NCI-H2196 (cell line): ENCODE measurements at regions not wholly inside any gene's neighbourhood (a gene's known extent, or its start where the extent isn't known, plus 50 kb on each side); places are given as distances from the start of the nearest gene placed in this dataset.

Source experiments
- DNase-seq: peaks from one replicate; lab custom pipeline; 2025; ENCODE audit not compliant: unreplicated experiment; lab: John Stamatoyannopoulos, UW

DNA sequence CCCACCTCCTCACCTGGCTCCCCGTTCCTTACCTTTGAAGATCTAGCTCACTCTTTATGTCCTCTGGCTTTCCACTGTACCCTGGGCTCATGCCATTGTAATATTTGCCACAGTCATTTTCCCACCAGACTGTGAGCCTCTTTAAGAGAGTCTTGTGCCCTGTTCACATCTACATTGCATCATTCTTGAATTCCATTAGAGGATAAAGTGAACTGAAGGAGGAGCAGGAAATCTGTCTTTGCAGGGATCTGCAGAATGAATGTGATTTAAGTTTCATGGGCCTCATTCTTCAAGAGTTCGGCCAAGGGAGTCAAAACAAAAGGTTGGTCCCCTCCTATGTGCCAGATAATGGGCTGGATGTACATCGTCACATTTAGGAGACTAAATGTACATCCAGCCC, 272.6 kb upstream of the CITED2 start:
- DNase-seq = no peak

DNA sequence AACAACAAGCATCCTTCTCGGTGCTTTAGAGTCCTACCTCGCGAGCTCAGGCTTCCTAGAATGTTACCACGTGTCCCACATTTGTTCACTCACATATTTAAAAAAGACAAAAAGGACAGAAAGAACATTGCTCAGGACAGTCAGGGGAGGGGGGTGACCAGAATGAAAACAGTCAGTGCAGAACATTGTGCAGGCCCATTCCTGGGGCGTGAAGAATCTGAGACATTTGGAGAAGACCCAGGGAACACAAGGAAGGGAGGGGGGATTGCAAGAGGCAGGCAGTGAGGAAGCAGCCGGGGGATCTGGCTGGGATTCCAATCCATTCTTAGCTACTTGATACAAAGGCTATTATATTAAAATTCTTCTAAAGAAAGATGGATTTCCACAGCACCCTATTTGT, 270.4 kb upstream of the CITED2 start:
- no peak for DNase-seq

DNA sequence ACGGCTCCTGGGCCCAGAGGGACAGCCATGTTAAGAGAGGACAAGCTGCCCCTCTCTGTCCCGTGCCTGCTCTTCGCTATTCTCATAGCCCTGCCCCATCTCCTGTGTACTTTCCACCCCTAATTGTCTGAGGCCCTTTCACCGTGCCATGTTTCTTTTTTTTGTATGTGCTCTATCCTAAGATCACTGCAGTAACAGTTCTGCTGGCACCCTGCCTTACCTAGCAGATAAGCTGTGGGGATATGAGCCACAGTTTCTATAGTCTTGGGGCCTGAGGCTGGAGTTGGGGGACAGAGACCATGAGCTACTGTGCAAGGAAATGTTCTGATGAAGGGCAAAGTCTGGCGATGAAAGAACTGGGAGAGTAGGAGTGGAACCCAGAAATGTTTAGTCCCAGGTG, 269.5 kb upstream of the CITED2 start:
- DNase-seq = no peak

DNA sequence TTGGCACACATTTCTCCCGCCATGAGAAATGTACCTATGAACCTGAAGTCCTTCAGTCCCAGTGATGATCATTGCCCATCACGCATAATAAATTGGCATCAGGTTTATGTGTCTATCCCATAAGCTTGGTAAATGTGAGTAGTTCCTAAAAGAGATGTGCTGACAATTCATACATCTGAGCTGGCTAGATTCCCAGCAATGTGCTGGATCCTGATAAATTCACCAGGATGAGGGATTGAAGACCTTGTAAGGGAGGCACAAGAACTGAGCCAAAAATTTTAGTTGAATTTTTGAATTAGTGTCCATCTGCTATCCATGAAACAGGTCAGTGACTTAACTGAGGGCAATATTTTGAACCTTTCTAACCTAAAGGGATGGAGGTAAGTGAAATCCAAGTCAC, 267.9 kb upstream of the CITED2 start:
- DNase-seq = no peak

DNA sequence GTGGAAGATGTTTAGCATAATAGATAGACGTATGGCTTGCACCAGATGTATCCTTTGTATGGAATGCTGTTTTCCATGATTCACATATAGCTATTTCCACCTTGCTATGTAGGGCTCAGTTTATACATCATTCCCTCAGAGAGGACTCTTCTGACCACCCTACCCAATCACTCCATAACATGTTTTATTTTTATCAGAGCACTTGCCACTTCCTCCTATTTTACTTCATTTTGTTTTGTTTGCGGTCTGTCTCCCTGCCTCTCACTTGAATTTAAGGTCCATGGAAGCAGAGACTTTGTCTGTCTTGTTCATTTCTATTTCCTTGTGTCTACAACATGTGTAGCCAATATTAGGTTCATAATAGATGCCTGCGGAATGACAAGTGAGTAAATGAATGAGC, 266.9 kb upstream of the CITED2 start:
- DNase-seq = no peak

DNA sequence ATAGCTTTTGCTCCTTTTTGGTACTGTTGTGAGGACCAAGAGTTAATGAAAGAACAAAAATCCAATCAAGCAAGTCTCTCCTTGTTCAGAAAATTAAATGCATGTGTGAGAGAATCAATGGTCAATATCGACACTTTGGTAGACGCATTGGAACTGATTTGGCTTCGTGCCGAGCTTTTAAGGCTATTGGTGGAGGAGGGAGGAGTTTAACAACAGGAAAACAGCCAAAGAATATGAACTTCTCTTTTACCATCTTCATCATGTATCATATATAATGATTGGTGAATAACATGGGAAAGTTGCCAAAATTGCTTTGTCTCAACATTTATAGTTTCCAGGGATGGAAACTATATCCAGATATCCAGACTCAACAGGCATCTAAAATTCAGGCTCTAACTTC, 266.5 kb upstream of the CITED2 start:
- no peak for DNase-seq

DNA sequence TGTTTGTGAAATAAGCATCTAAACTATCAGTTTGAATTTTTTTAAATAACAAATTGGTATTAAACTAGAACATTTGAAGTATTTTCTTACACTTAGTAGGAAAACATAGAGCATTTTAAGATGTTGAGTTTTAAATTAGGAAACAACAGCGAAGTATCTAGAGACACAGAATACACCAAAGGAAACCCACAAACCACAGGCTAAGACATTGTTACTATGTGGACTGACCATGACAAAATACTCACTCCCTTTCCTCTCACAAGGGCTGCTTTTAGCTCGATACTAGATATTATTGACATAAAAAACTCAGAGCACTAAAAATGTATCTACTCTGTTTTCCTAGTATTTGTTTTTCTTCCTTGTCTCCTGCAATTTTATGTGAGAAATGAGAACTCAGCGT, 266.0 kb upstream of the CITED2 start:
- no peak for DNase-seq

DNA sequence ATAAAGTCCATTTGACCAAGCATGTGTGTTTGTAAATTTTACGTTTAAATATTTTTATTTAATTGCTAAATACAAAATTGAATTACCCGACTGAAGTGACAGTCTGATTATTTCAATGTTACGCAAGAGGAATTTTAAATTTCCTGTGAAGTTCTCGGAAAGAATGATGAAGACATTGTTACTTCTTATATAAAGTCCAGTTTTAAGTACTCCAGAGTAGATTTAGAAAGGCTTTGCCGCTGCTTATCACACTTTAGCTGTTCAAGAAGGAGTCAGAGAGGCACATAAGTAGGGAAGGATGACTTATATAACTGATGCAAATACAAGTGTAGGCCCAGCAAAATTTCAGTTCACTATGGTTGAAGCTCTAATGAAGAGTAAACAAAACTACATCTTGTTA, 265.1 kb upstream of the CITED2 start:
- no peak for DNase-seq

DNA sequence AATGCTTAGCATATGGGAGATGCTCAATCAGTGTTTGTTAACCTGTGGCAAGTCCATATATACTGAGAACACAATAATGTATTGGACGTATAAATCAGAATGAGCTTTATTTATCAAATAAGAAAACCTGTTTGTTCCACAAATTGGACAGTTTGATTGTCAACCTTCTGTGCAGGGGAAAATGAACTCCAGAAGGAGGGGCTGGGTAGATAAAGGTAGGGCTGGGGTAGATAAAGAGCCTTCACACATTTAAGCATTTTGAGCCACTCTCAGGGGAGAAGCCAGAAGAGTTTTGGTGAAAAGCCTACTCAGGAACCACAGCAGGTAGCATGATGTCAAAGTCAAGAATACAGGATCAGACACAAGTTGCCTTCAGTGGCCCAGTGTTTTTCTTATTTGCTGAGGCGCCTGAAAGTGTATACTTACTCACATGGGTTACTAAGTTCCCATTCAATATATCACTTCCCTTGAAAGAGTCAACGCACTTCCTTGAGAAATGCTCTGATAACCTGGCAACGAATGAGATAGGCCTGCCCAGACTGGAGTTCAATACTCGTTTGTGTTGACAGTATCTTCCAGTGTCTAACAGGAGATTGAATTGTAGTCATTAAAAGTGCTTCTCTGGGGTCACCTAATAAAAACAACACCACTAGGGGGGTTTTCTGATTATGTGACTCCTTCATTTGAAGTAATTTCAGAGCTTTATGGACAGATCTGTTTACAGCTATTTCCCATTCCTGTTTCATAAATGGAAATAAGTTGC, 263.9 kb upstream of the CITED2 start:
- no peak for DNase-seq

DNA sequence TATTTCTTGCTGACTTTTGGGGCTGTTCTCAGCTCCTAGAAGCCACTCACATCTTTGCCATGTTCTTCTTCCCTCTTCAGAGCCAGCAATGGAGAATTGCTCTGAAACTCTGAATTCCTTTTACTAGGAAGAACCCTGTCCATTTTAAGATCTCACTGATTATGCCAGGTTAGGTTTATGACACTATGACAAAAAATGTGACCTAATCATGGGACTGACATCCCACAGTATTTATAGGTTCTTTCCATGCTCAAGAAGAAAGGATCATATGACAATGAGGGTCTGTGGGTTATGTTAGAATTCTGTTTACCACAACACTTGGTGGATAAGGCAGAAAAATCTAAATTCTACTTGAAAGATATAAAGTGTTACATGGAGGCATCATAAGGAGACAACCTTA, 263.3 kb upstream of the CITED2 start:
- no peak for DNase-seq

DNA sequence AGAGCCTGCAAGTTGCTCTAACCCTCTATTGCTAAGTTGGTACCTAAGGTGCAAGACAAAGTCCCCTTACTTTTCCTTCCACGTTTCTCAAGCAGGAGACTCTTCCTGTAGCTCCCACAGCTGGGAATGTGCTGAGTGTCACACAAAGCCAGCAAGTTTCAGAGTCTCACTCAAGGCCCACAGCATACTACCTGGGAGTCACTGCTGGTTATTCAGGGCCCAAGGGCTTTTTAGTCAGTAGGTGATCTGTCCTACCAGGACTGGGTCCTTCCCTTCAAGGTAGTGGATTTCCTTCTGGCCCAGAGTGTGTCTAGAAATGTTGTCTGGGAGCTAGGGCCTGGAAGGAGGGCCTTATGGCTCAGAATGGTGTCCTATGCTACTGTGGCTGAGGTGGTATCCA, 261.9 kb upstream of the CITED2 start:
- no peak for DNase-seq

DNA sequence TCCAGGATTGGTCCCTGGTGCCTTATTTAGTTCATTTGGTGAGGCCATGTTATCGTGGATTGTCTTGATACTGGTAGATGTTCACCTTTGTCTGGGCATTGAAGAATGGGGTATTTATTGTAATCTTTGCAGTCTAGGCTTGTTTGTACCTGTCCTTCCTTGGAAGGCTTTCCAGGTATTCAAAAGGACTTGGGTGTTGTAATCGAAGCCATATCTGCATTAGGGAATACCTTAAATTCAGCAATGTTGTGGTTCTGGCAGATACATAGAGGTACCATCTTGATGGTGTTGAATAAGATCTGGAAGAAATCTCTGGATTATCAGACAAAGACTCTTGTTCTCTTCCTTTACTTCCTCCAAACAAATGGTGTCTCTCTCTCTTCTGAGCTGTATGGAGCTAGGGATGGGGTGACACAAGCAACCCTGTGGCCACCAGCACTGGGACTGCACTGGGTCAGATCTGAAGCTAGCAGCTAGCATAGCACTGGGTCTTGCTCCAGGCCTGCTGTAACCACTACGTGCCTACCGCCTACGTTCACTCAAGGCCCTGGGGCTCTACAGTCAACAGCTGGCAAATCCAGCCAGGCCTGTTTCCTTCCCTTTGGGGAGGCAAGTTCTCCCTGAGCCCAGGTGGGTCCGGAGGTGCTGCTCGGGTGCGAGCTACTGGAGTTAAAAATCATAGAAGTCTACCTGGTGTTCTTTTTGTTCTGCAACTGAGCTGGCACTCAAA, 261.1 kb upstream of the CITED2 start:
- DNase-seq = no peak

DNA sequence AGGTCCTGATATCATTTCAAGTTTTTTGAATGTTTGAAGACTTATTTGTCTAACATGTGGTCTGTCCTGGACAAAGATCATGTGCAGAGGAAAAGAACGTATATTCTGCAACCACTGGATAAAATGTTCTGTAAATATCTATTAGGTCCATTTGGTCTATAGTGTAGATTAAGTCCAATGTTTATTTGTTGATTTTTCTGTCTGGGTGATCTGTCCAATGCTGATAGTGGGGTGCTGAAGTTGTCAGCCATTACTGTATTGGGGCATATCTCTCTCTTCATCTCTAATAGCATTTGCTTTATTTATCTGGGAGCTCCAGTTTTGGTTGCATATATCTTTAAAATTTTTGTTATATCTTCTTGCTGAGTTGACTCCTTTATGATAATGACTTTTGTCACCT, 258.4 kb upstream of the CITED2 start:
- no peak for DNase-seq

DNA sequence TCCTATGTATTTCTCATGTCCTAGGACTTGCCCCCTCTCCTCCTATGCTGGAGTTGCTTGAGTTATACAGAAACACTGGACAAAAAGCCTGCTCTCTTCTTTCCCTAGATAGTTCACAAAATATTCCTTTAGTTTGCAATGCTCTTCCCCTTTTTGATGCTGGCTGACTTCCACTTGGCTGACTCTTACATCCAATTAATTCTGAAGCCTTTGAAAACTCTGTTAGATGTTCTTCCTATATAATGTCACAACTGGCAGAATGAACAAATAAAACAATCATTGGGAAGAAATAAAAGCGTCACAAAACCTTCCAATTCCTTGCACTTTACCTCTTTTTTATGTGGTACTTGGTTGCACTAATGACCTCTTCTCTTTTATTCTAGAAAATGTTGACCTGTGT, 253.8 kb upstream of the CITED2 start:
- DNase-seq = no peak

DNA sequence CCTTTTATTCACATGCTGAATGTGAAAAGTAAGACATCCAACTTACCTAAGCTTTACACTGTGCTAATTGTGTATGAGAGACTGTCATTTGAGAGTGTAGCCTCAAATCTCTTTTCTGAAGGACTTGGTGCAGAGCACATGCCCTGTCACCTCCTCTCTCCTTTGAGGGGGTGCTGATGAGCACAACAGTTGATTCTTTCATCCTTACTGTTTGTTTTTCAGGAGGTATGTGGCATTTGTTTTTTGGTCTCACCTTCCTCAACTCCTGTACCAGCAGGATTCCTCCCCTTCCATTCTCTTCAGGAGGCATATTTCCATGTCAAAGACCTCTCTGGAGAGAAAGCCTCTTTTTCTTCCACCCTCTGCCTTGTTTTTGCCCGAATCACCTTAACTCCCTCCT, 252.6 kb upstream of the CITED2 start:
- DNase-seq = no peak

DNA sequence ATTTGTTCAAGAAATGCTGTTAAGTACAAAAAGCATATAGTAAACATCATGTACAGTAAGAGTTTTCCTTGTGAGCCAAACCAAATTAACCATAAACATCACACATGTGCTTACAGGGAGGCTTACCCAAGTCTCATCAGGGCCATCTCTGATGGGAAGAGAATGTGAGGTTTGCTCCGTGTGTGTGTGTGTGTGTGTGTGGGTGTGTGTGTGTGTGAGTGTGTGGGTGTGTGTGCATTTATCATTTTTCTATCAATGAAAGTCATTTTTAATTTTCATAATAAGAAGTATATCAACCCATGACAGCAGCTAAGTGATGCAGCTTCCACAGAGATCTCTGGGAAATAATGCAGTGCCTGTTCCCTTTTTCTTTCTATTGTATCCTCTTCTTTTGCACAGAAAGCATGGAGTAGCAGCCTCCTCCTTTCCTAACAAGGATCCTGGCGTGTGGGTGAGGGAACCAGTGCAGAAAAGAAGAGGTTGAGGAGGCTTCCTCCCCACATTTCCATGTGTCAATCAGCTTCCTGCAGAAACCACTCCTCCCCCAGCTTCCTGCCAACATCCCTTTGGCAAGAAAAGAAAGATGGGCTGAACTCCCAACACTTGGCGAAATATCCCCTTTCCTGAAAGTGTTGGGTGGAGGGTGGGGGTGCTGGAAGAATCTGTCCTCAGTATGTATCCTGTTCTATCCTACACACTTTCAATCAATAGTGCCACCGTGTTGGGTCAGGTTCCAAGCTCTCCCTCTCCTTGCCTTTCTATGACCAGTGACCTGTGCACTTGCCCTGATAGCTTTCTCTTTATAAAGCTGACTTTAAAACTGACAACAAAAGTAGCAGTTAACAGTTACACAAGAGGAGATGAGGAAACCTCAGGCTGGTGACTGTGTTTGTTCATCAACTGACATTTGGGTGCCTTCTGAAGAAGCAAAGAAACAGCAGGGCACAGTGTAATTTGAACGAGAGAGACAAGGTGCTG, 251.8 kb upstream of the CITED2 start:
- no peak for DNase-seq

DNA sequence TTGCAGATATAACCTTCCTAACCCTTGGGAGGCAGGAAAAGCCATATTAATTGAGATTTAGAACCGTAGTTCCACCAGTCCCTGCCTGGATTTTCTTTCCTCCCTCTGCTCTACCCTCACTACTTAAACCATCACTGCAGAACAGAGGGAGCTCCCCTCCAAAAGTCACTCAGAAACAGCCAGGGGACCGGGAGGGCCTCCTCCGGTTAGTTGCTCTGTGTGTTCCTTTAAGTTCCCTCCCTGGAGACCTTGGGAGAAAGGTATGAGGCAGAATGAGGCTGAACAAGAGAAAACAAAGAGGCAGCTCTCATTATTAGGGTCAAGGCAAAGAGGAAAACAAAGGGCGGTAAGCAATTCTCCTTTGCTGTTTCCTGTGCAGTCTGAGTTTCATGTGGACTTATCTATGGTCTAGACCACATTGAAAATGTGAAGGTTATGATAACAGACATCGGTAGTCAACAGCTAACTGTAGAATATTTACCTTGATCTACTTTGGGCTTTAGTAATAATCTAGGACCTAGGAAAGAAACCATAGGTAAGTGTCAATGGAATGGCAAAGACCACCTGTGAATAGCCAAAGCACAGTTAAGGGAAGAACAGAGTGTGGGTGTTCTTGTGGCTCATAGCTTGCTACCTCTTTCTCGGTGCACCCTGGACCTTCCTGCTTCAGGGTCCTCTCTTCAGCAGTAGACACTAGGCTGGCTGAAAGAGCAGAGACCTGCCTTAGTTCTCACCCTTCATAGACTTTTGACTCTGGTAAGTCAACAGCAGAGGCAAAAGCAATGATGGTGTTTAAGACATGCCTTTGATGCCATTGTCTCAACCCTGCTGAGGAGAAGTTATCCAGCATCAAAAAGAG, 250.9 kb upstream of the CITED2 start:
- DNase-seq = no peak

DNA sequence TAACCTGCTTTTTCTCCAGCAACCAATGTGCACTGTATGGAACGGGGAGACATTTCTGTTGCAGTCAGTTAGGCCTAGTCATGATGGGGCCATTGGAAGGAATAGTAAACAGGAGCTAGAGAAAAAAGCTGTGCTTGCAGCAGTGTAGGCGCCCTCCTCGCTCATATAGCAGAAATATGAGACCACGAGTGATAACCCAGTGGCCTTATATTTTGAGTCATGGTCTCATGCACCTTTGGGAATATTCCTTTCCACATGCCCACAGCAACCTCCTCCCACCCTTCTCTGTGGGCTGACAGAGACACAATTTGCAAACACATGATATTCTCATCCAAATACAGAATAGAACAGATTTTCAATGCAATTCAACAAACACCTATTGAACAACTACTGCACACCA, 248.9 kb upstream of the CITED2 start:
- DNase-seq = no peak

DNA sequence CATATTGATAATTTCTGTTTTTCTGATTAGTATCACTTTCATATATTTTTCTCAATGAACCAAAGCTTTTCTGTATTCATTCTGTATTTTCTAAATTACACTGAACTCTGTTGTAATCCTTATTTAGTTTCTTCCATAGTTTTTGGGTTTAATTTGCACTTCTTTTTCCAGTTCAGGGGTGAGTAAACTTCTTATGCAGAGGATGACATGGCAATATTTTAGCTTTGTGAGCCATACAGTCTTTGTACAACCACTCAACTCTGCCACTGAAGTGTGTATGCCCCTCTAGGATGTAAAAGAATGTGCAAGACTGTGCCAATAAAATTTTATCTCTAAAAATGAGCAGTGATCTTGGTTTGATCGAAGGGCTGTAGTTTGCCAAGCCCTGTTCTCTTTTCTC, 239.0 kb upstream of the CITED2 start:
- DNase-seq = no peak

DNA sequence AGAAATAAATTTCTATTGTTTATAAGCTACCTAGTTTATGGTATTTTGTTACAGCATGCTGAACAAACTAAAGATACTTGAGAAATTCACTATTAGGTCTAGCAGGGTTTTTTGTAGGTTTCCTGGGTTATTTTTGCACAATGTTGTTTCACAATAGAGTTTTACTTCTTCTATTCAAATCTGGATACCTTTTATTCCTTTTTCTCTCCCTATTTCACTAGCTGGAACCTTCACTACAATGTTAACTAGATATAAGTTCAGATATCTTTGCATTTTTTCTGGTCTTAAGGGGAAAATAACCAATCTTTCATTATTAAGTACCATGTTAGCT, 237.7 kb upstream of the CITED2 start:
- DNase-seq = no peak
